ENCODE measurements at regions not wholly inside any gene's neighbourhood (a gene's known extent, or its start where the extent isn't known, plus 50 kb on each side); places are given as distances from the start of the nearest gene placed in this dataset.

- Histone ChIP-seq H3K9ac (no peak overlapping the region), H3K27ac (ENCODE audit: low read depth in 2 of 2, low read length in 1 of 2) (peak overlapping the region in 1 of 2 experiments; percentile 37; a peak in 1 of 4 replicates), H3K36me3 (replicated peaks in 1 of 2; ENCODE audit: control insufficient read depth in 1 of 2, insufficient read depth in 2 of 2, low read length in 1 of 2) (no peaks in the 10 kb centered on the region), H3K4me1 (ENCODE audit: control insufficient read depth in 1 of 2, insufficient read depth in 2 of 2, low read depth in 1 of 2, low read length in 1 of 2) (peaks cover 0 to 10% of the 10 kb centered on the region in 2 experiments; a peak in 2 of 4 replicates), H3K27me3 (ENCODE audit: insufficient read depth) (no peaks in the 10 kb centered on the region), H4K20me1 (ENCODE audit: insufficient read depth) (no peaks in the 10 kb centered on the region), H3K79me2 (ENCODE audit: insufficient read depth) (no peaks in the 10 kb centered on the region), H3K9me2 (no peaks in the 10 kb centered on the region), H3K4me2 (peak overlapping the region; percentile 51; the same call in 1 of the 2 replicates), H3F3A (replicated peaks; ENCODE audit: insufficient read depth) (no peaks in the 10 kb centered on the region), H3K9me3 (no peaks in the 10 kb centered on the region), H3K4me3 (ENCODE audit: low read depth in 2 of 2, low read length in 1 of 2) (no peak overlapping the region), H2AFZ (ENCODE audit: low read depth) (peak overlapping the region; percentile 71)
- TF ChIP-seq MEF2A (IDR thresholded peaks at IDR 0.05; ENCODE audit: borderline replicate concordance, low read depth) (no peak), FOSL2 (IDR thresholded peaks at IDR 0.05; ENCODE audit: borderline replicate concordance, low read depth) (peak; percentile 21; the same call in 1 of the 2 replicates), JUND (IDR thresholded peaks at IDR 0.05) (peak; percentile 5; the same call in 1 of the 2 replicates), NFIC (IDR thresholded peaks at IDR 0.05; ENCODE audit: borderline replicate concordance) (0 out of 2 replicates have a peak, but pooled peaks have one; percentile 7), SMC3 (IDR thresholded peaks at IDR 0.05; ENCODE audit: low read depth, low read length) (no peak)
- ChIA-PET CTCF (no interaction called here), POLR2A (interaction anchor here (0.7 kb wide), 1 partner anchor 276 kb away, joined by 3 read pairs; the partner anchor contains the start of gene RPS6KC1)
- WGBS (ENCODE audit: low lambda C conversion rate) = 60% methylated on average over 5 of the region's 5 CpGs
- DNase-seq = no peak
Measured at GRCh38 chr1:213327017-213327667, 276.1 kb downstream of the RPS6KC1 start.

- ChIA-PET POLR2A (no interaction called here), CTCF (interaction anchor here (1.4 kb wide), 1 partner anchor 12 kb away, joined by 3 read pairs; no protein-coding TSS in a partner anchor)
- Histone ChIP-seq H3K9me3 (no peaks in the 10 kb centered on the region), H3K27me3 (ENCODE audit: insufficient read depth) (no peaks in the 10 kb centered on the region), H3K4me3 (ENCODE audit: low read depth in 2 of 2, low read length in 1 of 2) (no peak overlapping the region), H3F3A (replicated peaks; ENCODE audit: insufficient read depth) (no peaks in the 10 kb centered on the region), H2AFZ (ENCODE audit: low read depth) (no peak overlapping the region), H3K4me2 (no peak overlapping the region), H4K20me1 (ENCODE audit: insufficient read depth) (no peaks in the 10 kb centered on the region), H3K27ac (ENCODE audit: low read depth in 2 of 2, low read length in 1 of 2) (no peak overlapping the region), H3K36me3 (replicated peaks in 1 of 2; ENCODE audit: control insufficient read depth in 1 of 2, insufficient read depth in 2 of 2, low read length in 1 of 2) (no peaks in the 10 kb centered on the region), H3K79me2 (ENCODE audit: insufficient read depth) (no peaks in the 10 kb centered on the region), H3K4me1 (ENCODE audit: control insufficient read depth in 1 of 2, insufficient read depth in 2 of 2, low read depth in 1 of 2, low read length in 1 of 2) (peaks cover 0 to 10% of the 10 kb centered on the region in 2 experiments; a peak in 2 of 4 replicates), H3K9ac (no peak overlapping the region), H3K9me2 (no peaks in the 10 kb centered on the region)
- DNase-seq = no peak
- 66% methylated on average over 11 of the region's 11 CpGs for WGBS (ENCODE audit: low lambda C conversion rate)
- TF ChIP-seq, protein P1, sequence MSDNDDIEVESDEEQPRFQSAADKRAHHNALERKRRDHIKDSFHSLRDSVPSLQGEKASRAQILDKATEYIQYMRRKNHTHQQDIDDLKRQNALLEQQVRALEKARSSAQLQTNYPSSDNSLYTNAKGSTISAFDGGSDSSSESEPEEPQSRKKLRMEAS (IDR thresholded peaks at IDR 0.05; ENCODE audit: low read depth) = no peak
- no peak for TF ChIP-seq TEAD4 (IDR thresholded peaks at IDR 0.05; ENCODE audit: borderline replicate concordance, insufficient read depth)
- TF ChIP-seq, protein P2, sequence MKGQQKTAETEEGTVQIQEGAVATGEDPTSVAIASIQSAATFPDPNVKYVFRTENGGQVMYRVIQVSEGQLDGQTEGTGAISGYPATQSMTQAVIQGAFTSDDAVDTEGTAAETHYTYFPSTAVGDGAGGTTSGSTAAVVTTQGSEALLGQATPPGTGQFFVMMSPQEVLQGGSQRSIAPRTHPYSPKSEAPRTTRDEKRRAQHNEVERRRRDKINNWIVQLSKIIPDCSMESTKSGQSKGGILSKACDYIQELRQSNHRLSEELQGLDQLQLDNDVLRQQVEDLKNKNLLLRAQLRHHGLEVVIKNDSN (IDR thresholded peaks at IDR 0.05; ENCODE audit: borderline replicate concordance, low read depth) = no peak
- no peak for TF ChIP-seq GABPA (IDR thresholded peaks at IDR 0.05; ENCODE audit: low read depth)
- TF ChIP-seq RXRA (IDR thresholded peaks at IDR 0.05; ENCODE audit: borderline replicate concordance, low read depth) = no peak
- TF ChIP-seq SMC3 (IDR thresholded peaks at IDR 0.05; ENCODE audit: low read depth, low read length) = no peak
- TF ChIP-seq, protein P3, sequence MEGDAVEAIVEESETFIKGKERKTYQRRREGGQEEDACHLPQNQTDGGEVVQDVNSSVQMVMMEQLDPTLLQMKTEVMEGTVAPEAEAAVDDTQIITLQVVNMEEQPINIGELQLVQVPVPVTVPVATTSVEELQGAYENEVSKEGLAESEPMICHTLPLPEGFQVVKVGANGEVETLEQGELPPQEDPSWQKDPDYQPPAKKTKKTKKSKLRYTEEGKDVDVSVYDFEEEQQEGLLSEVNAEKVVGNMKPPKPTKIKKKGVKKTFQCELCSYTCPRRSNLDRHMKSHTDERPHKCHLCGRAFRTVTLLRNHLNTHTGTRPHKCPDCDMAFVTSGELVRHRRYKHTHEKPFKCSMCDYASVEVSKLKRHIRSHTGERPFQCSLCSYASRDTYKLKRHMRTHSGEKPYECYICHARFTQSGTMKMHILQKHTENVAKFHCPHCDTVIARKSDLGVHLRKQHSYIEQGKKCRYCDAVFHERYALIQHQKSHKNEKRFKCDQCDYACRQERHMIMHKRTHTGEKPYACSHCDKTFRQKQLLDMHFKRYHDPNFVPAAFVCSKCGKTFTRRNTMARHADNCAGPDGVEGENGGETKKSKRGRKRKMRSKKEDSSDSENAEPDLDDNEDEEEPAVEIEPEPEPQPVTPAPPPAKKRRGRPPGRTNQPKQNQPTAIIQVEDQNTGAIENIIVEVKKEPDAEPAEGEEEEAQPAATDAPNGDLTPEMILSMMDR (IDR thresholded peaks at IDR 0.05) = no peak
- TF ChIP-seq EP300 (IDR thresholded peaks at IDR 0.05; ENCODE audit: borderline replicate concordance in 1 of 2, low read depth in 1 of 2, low read length in 1 of 2) = no peak
- no peak for TF ChIP-seq SIN3A (IDR thresholded peaks at IDR 0.05; ENCODE audit: borderline replicate concordance, low read depth, low read length)
- no peak for TF ChIP-seq PBX3 (IDR thresholded peaks at IDR 0.05)
- no peak for TF ChIP-seq RAD21 (IDR thresholded peaks at IDR 0.05; ENCODE audit: low read length)
- TF ChIP-seq USF2 (IDR thresholded peaks at IDR 0.05; ENCODE audit: borderline replicate concordance, low read depth, low read length) = no peak
- TF ChIP-seq, protein P4, sequence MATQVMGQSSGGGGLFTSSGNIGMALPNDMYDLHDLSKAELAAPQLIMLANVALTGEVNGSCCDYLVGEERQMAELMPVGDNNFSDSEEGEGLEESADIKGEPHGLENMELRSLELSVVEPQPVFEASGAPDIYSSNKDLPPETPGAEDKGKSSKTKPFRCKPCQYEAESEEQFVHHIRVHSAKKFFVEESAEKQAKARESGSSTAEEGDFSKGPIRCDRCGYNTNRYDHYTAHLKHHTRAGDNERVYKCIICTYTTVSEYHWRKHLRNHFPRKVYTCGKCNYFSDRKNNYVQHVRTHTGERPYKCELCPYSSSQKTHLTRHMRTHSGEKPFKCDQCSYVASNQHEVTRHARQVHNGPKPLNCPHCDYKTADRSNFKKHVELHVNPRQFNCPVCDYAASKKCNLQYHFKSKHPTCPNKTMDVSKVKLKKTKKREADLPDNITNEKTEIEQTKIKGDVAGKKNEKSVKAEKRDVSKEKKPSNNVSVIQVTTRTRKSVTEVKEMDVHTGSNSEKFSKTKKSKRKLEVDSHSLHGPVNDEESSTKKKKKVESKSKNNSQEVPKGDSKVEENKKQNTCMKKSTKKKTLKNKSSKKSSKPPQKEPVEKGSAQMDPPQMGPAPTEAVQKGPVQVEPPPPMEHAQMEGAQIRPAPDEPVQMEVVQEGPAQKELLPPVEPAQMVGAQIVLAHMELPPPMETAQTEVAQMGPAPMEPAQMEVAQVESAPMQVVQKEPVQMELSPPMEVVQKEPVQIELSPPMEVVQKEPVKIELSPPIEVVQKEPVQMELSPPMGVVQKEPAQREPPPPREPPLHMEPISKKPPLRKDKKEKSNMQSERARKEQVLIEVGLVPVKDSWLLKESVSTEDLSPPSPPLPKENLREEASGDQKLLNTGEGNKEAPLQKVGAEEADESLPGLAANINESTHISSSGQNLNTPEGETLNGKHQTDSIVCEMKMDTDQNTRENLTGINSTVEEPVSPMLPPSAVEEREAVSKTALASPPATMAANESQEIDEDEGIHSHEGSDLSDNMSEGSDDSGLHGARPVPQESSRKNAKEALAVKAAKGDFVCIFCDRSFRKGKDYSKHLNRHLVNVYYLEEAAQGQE (IDR thresholded peaks at IDR 0.05; ENCODE audit: low read depth, low read length) = no peak
Measured at GRCh38 chr1:213329406-213330008, 278.5 kb downstream of the RPS6KC1 start.

All from SK-N-SH (cell line).